ENCODE measurements at regions not wholly inside any gene's neighbourhood (a gene's known extent, or its start where the extent isn't known, plus 50 kb on each side); places are given as distances from the start of the nearest gene placed in this dataset.
"Not testable (repeated sequence)": the region's sequence is repeated elsewhere in the genome, so short reads cannot be mapped to it uniquely, and the experiment has no call there.

DNA sequence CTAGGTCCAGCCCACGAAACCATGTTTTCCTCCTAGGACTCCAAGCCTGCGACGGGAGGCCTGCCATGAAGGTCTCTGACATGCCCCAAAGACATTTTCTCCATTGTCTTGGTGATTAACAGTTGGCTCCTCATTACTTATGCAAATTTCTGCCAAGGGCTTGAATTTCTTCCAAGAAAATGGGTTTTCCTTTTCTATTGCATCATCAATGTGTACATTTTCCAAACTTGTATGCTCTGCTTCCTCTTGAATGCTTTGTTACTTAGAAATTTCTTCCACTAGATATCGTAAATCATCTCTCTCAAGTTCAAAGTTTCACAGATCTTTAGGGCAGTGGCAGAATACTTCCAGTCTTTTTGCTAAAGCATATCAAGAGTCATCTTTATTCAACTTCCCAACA lies 1792.7 kb upstream of the CDH9 start:
- no peak for DNase-seq

DNA sequence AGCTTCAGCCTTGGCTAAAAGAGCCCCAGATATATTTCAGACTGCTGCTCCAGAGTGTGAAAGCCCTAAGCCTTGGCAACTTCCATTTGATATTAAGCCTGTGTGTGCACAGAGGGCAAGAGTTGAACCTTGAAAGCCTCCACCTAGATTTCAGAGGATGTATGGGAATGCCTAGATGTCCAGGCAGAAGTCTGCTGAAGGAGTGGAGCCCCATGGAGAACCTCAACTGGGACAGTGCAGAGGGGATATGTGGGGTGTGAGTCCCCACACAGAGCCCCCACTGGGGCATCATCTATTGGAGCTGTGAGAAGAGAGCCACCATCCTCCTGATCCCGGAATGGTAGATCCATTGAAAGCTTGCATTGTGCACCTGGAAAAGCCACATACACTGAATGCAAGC lies 1784.8 kb upstream of the CDH9 start:
- no peak for DNase-seq

DNA sequence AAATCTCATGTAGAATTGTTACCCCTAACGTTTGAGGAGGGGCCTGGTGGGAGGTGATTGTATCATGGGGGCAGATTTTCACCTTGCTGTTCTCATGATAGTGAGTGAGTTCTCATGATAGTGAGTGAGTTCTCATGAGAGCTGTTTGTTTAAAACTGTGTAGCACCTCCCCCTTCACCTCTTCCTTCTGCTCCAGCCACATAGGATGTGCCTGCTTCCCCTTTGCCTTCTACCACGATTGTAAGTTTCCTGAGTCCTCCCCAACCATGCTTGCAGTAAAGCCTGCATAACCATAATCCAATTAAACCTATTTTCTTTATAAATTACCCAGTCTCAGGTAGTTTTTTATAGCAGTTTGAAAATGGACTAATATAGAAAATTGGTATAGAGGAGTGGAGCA lies 1783.7 kb upstream of the CDH9 start:
- no peak for DNase-seq

DNA sequence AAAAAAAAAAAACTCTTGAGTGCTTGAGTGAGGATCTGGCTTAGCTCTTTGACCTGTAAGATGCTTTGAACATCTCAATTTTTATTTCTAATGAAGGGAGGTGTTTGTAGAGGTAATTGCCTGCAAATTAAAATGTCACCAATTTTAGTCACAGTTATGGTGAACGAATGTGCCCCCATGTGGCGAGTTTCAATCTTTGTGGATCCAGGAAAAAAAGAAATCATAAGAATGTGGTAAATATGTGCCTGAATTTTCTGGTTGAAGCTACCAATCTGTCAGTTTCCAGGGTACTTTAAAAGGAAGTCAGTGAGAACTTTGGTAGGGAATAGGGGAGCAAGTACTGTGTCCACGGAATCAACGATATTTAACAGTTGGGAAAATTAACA lies 1772.4 kb upstream of the CDH9 start:
- DNase-seq = no peak

DNA sequence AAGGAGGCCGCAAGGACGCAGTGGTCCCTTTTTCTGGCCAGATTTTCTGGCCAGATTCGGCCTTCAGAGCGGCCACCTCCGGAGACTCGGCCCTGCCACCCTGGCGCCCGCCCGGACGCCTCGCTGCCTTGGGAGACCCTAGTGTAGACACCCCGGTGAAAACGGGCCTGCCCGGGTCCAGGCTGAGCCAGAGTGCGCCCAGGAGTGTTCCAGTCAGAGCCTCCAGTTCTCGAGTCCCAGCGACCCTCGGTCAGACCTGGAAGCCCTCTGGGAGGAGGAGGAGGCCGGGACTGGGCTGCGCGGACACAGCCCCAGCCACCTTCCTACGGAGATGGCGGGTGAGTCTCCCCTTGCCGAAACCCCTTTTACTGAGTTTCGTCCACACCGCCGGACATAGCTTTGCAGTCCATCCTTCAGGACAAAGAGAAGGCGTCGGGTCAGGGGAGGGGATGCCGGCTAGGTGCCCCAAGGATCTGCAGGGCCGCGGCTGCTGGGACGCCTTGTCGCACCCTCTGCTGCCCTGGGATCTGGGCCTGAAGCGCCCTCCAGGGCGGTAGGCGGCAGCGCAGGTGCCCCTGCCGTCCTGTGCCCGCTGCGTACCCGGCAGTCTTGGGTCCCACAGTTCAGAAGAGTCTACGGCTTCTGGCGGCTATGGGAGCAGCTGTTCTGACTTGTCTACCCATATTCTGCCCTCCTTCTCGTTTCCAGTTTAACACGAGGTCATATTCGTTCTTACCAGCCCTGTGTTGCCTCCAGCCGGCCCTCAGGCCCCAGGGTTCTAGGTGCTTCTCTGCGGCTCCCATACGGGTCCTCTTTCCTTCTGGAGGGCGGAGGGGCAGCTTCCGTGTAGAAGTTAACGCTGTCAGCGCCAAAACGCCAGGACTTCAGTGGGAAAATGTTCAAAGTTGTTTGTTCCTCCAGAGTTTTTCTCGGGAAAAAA lies 1771.7 kb upstream of the CDH9 start:
- DNase-seq = no peak

DNA sequence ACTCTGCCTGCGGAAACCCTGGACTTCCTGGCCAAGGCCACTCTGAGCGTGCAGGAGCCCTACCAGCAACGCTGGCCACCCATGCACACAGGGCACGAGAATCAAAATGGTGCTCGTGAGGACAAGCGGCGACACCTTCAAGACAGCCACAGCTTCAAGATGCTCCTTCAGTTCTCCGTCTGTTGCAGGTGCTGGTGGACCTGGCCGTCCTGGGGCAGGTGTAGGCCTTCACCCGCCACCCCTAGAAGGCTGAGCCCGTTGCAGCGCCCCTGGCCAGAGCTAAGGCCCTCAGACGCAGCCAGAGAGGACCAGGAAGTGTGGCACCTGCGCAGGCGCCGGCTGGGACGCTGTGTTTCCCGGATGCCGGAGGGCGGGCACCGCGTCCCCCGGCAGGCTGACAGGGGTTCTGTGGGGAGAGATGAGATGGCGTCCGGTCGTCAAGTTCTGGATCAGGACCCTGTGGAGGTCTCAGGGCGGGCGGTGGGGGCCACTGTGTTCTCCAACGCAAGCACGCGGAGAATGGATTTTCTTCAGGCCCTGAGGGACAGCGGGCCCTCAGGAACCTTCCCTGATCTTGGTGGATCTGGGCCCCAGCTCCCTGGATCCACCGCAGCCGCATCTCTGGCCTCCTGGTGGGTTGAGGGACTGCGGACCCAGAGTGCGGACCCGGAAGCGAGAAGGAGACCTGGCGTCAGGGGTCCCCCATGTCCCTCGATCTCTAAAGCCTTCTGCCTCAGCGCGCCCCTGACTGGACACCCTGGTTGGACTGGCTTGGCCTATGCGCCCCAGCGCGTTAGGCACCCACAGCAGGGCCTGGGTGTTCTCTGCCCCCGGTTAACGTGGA lies 1770.8 kb upstream of the CDH9 start:
- no peak for DNase-seq

DNA sequence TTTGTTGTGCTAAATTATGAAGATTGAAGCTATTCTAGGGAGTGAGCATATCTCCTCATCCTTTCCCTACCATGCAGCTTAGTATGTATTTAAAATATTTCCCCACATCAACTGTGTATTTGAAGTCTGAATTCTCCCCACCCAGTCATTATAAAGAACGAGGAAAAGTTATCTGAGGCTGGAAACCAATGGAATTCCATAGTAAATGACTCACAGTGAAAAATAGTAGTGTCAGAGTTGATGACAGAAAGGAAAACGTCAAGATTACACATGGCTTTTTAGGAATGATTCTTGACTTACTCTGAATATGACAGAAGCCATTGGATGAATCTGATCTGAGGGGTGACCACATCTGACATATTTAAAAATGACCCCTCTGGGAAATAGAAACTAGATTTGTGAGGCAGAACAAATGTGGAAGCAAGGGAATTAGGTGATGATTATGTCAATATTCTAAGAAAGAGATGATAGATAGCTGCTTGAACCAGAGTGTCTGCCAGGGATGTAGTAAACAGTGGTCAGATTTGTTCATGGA lies 1768.9 kb upstream of the CDH9 start:
- no peak for DNase-seq

DNA sequence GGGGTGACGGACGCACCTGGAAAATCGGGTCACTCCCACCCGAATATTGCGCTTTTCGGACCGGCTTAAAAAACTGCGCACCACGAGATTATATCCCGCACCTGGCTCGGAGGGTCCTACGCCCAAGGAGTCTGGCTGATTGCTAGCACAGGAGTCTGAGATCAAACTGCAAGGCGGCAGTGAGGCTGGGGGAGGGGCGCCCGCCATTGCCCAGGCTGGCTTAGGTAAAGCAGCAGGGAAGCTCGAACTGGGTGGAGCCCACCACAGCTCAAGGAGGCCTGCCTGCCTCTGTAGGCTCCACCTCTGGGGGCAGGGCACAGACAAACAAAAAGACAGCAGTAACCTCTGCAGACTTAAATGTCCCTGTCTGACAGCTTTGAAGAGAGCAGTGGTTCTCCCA lies 1760.6 kb upstream of the CDH9 start:
- not testable (repeated sequence) for DNase-seq

DNA sequence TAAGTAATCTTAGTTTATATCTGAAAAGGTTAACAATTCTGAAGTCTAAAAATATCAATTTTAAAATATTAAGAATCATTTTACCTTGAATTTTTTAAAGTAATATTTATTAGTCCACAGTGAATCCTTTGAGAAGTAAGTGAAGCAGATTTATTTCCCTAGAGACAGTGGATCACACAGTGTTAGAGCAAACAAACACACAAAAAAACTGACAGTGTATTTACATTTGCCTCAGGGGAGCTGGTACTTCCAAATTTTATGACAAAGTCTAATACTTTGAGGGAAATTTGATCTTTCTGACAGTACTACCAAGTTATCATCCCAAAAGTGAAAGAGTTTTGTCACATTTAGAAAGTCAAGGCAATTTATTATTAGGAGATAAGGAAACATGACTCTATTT lies 1750.6 kb upstream of the CDH9 start:
- no peak for DNase-seq

DNA sequence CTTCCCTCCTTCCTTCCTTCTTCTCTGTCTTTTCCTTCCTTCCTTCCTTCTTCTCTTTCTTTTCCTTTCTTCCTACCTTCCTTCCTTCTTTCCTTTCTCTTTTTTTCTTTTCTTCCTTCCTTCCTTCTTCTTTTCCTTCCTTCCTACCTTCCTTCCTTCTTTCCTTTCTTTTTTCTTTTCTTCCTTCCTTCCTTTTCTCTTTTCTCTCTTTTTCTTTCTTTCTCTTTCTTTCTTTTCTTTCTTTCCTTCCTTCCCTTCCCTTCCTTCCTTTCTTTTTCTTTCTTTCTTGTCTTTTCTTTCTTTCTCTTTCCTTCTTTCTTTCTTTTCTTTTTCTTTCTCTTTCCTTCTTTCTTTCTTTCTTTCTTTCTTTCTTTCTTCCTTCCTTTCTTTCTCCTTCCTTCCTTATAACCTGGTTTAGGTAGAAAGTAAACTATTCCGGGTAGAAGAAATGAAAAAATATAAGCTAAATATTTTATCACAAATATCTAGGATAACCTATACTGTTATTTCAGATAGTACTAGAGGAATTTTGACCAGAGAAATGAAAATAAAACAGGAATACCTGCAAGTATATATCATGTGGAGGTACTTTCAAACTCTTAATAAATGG lies 1741.8 kb upstream of the CDH9 start:
- DNase-seq = no peak

DNA sequence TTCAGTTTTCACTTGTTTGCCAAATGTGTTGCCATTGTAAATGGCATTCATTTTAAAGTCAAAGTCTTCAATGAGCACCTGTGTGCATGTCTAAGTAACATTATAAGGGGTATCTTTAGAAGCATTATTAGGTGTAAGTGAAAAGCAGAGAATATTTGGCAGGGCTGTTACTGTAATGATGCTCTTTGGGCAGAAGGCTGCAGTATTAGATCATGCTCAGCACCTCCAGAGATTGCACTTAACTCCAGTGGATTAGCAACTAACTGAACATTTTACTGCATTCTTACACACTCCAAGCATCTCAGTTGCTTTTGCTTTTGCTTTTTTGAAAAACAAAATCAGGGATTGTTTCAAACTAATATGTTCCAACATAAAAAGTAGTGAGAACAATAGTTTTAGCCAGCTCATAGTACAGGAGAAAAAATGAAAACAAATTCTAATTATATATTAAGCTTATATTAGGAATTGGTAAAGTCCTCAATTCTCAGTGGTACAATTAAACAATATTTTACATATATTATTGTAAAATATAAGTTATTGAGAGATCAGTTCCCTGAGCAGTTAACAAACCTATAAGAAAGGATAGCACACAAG lies 1740.9 kb upstream of the CDH9 start:
- DNase-seq = no peak

DNA sequence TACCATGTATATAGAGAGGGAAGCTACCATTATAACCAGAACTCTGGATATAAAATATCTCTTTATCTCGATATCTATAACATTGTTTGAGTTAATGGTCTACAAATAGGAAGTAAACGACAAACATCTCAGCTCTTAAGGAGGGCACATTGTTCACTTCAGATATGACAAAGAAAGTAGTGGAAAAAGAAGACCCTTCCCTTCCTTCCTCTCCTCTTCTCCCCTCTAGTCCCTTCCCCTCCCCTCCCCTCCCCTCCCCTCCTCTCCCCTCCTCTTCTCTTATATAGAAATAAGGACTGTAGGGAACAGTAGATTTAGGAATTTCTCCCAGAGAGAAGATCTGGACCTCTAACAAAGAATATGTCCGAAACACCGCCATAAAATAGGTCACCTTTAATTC lies 1731.9 kb upstream of the CDH9 start:
- no peak for DNase-seq

DNA sequence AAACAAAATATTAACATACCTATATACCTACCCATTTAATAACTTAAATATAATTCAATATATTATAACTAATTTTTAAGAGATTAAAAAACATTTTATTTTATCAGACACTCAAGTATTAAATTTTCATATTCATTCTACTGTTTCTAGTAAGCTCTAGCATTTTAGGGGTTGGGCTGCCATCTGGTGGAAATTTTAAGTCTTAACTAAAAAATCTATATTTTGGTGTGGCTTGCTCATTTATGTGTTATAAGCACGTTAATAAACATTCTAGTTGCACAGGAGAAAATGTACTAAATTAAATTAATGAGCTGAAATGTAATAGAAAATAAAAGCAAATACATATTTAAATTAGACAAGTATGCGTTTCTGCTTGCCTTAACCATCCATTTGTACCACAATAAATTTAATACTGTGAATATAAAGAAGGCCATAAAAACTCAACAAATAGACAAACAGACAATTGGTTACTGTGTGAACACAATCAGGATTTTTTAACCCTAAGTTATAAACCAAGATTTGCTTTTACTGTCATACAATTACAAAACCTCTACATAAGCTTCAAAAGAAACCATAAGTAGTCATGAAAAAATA lies 1728.3 kb upstream of the CDH9 start:
- DNase-seq = no peak

DNA sequence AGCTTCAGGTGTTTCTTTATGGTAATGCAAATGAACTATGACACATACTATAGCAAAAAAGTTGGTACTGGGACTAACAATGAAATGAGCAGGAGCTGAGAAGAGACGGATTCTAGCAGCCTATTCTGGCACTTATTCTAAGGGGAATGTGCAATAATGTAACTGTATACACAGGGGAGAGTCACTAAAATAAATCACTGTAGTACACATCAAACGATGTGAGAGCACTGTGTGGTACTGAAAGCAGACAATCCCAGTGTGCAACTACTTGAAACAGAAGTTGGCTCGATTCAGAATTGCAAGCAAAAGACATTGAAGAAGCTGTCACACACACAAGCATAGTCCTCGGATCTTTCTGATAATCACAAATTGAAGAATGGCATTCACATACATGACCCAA lies 1713.0 kb upstream of the CDH9 start:
- no peak for DNase-seq

DNA sequence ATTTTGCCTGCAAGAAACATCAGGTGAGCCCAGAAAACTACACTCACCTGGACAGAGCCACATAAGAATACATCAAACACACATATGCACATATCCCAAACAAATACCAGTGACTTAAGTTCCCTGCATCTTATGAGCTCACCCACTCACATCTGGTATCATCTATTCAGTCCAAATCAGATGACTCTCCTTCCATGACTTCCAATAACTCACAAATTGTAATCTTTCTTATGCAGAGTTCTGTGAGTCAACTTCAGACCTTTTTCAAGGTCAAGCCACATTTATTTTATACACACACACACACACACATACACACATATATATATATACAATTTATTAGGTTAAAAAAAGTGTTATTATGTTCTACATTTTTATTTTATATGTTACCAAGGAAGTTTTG lies 1711.9 kb upstream of the CDH9 start:
- no peak for DNase-seq

DNA sequence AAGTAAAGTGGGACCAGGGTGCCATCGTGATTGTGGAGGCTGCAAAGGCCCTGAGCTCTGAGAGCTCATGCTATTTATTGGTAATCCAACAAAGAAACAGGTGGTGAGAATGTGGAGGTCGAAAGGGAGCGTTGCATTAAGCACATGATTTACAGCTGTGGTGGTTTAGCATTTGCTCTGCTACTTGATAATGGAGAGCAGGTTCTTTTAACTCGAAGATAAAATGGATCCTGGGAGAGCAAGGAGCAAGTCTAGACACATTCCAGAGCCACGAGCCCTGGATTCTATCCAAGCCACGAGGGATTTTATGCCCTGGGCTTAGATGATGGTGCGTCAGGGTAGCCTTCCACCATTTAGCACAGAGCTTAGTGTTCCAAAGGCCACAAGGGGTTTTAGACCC lies 1710.1 kb upstream of the CDH9 start:
- DNase-seq = no peak

DNA sequence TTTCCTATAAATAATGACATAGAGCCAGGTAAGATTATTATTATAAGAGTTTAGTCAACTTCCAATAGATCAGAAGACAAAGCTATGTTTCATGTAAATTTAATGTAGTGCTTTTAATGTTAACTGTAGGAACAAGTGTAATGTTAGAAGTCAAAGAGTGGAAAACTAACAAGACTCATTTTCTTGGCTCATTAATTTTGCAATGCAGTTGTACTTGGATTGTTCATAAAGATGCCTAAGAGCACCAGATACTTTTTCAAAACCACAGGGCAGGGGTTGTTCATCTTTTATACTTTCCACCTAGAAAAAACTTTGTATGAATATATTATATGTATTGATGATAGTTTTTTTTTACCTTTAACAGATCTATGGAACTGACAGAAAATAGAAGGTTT lies 1705.3 kb upstream of the CDH9 start:
- no peak for DNase-seq

DNA sequence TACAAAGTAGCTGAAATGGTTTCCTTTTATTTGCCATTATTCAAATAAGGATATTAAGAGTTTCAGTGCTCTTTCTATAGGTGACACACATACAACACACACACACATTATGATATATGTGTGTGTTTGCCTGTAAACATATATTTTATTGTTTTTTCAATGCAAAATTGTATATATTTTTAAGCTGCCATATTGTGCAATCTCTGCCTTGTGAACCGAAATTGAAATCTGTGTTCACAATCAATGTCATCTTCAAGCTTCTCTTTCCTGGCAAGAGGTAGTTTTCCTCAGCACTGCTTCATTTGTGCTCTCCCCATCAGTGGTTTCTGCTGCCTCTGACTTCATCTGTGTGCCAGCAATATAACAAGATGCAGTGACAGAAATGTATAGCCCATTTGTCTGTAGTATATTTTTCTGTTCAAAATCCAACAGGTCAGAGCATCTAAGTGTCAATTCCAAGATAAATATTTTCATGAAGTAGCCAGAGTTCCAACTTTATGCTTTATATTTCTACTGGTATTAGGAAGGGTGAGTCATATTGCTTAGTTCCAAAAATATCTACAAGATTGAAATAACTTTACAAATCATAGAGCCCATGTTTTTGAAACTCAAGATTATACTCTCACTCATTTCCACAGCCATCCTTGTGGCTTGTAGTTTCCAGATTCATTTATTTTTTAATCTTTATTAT lies 1704.8 kb upstream of the CDH9 start:
- no peak for DNase-seq

DNA sequence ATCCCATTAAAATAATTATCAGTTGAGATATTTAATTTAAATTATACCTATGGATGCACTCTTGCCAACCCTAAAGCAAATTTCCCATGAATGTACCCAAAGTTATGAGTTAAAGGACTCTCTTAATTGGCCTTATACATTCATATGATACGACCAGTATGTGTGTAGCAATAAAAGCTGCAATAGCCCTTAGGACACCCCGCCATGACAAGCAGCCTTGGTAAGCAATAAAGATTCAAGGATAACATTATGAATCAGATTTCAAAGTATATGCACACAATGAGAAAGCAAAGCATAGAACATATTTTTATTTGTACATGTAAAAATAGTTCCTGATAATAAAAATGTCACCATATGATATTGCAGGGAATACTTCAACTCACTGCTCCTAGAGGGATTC lies 1699.3 kb upstream of the CDH9 start:
- DNase-seq = no peak

DNA sequence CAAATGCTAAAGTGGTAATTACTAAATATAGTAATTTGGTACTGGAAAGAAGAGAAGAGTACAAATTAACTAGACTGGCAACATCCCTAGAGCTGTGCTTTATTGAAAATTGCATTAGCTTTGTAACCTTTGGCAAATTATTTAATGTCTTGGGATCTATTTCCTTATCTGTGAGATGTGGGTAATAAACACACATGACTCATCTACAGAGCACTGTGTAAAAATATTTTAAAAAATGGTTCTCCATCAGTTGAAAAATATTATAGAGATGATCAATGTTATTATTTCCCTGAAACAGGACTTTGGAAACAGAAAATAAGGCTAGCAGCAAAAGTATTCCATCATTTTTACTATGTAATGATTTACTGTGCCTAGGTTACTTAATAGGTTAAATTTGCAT lies 1698.8 kb upstream of the CDH9 start:
- DNase-seq = no peak

DNA sequence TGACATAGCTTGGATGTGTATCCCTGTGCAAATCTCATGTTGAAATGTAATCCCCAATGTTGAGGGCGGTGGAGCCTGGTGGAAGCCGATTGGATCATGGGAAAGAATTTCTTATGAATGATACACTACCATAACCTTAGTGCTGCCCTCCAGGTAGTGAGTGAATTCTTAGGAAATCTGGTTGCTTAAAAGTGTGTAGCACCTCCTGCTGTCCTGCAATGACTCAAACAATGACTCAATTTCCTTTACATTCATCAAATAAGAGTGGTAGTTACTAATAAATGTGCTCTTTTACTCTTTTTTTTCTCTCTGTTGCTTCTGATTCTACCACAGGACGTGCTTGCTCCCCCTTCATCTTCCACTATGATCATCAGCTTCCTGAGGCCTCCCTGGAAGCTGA lies 1696.0 kb upstream of the CDH9 start:
- no peak for DNase-seq

DNA sequence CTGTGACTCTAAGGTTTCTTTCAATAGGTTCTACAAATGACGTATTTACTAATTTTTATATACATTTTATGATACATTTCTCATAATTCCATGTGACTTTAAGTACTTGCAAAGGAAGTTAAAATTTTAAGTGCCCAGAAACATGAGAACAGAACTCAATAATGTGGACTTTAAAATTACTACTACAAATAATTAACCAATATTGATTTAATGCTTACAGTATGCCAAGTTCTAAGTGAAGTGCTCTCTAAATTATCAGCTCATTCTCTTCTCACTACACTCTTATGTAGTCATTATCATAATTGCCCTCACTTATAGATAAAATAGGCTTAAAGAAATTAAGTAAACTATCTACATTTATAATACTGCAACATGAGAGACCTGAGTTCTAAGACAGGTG lies 1690.7 kb upstream of the CDH9 start:
- DNase-seq = no peak
